GM19351 (cell line): ENCODE measurements at regions not wholly inside any gene's neighbourhood (a gene's known extent, or its start where the extent isn't known, plus 50 kb on each side); places are given as distances from the start of the nearest gene placed in this dataset.
"Not testable (repeated sequence)": the region's sequence is repeated elsewhere in the genome, so short reads cannot be mapped to it uniquely, and the experiment has no call there.

Source experiments
- ATAC-seq: cut with Tn5 transposase; IDR thresholded peaks from one replicate; pipeline ENCODE4 v1.9.1; 2021; ENCODE audit warnings: mild to moderate bottlenecking, moderate library complexity; ENCODE audit not compliant: unreplicated experiment

- not testable (repeated sequence) for ATAC-seq
Measured at GRCh38 chrX:67213686-67214085, 330.1 kb upstream of the AR start.

GRCh38 chrX:67207912-67208311 is 335.9 kb upstream of the AR start:
- ATAC-seq, result no peak

- ATAC-seq, result no peak
Measured at GRCh38 chrX:67159437-67159836, 384.4 kb upstream of the AR start.

- no peak for ATAC-seq
Measured at GRCh38 chrX:67114635-67115034, 429.2 kb upstream of the AR start.

- no peak for ATAC-seq
Measured at GRCh38 chrX:67105758-67106116, 438.1 kb upstream of the AR start.

- ATAC-seq, result no peak
Measured at GRCh38 chrX:67104982-67105757, 438.7 kb upstream of the AR start.

- no peak for ATAC-seq
Measured at GRCh38 chrX:67100031-67100884, 443.6 kb upstream of the AR start.

GRCh38 chrX:67094061-67094460 is 449.8 kb upstream of the AR start:
- ATAC-seq, result no peak

- no peak for ATAC-seq
Measured at GRCh38 chrX:67050760-67051159, 411.9 kb upstream of the EDA2R start.

GRCh38 chrX:67044866-67045265 is 406.0 kb upstream of the EDA2R start:
- no peak for ATAC-seq

GRCh38 chrX:67044029-67044653 is 405.3 kb upstream of the EDA2R start:
- no peak for ATAC-seq

GRCh38 chrX:67004451-67004850 is 365.6 kb upstream of the EDA2R start:
- ATAC-seq, result no peak

- no peak for ATAC-seq
Measured at GRCh38 chrX:66994729-66995128, 355.9 kb upstream of the EDA2R start.

GRCh38 chrX:66992077-66992476 is 353.2 kb upstream of the EDA2R start:
- not testable (repeated sequence) for ATAC-seq

GRCh38 chrX:66988331-66988730 is 349.5 kb upstream of the EDA2R start:
- no peak for ATAC-seq

GRCh38 chrX:66961665-66962064 is 322.8 kb upstream of the EDA2R start:
- no peak for ATAC-seq

- ATAC-seq, result no peak
Measured at GRCh38 chrX:66931713-66932112, 292.8 kb upstream of the EDA2R start.

- not testable (repeated sequence) for ATAC-seq
Measured at GRCh38 chrX:66930516-66930915, 291.6 kb upstream of the EDA2R start.

GRCh38 chrX:66920296-66920695 is 281.4 kb upstream of the EDA2R start:
- no peak for ATAC-seq

- no peak for ATAC-seq
Measured at GRCh38 chrX:66919280-66919832, 280.5 kb upstream of the EDA2R start.

- no peak for ATAC-seq
Measured at GRCh38 chrX:66918511-66918910, 279.6 kb upstream of the EDA2R start.
